Chondrocyte (in vitro differentiated cells): ENCODE measurements at regions not wholly inside any gene's neighbourhood (a gene's known extent, or its start where the extent isn't known, plus 50 kb on each side); places are given as distances from the start of the nearest gene placed in this dataset.

Experiments used
- DNase-seq: peaks from one replicate; pipeline ENCODE4 v3.0.0; 2021; ENCODE audit warnings: mixed read lengths, low spot score
- H3K27ac Mint-ChIP-seq: one replicate; pipeline ENCODE4 v1.8.0; 2021; ENCODE audit warnings: mild to moderate bottlenecking, moderate library complexity, mixed read lengths; ENCODE audit not compliant: unreplicated experiment
- H3K27me3 Mint-ChIP-seq: 2 replicates; pipeline ENCODE4 v1.8.0; 2021; ENCODE audit warnings: low read depth, mixed read lengths
- H3K36me3 Mint-ChIP-seq: 2 replicates; pipeline ENCODE4 v1.8.0; 2021; ENCODE audit warnings: low read depth, mixed read lengths
- H3K4me1 Mint-ChIP-seq: 2 replicates; pipeline ENCODE4 v1.8.0; 2021; ENCODE audit warnings: low read depth, mild to moderate bottlenecking, mixed read lengths
- H3K4me3 Mint-ChIP-seq: one replicate; pipeline ENCODE4 v1.8.0; 2021; ENCODE audit warnings: mild to moderate bottlenecking, moderate library complexity, mixed read lengths; ENCODE audit not compliant: unreplicated experiment
- H3K9me3 Mint-ChIP-seq: 2 replicates; pipeline ENCODE4 v1.8.0; 2021; ENCODE audit warnings: low read depth, mixed read lengths
- CTCF ChIP-seq: fragments of 200-600 bp; sonication (generic); IDR thresholded peaks from 2 replicates; pipeline ENCODE4 v1.5.0; 2021; ENCODE audit warnings: antibody characterized with exemption, mild to moderate bottlenecking, moderate library complexity

- H3K27me3 Mint-ChIP-seq: no peaks in the 10 kb centered on the region
- no peak for TF ChIP-seq CTCF
- DNase-seq: no peak
- no peak overlapping the region for H3K4me3 Mint-ChIP-seq
- peaks cover 4% of the 10 kb centered on the region for H3K9me3 Mint-ChIP-seq
- no peak overlapping the region for H3K27ac Mint-ChIP-seq
- H3K4me1 Mint-ChIP-seq: no peaks in the 10 kb centered on the region
- no peaks in the 10 kb centered on the region for H3K36me3 Mint-ChIP-seq
Observed at GRCh38 chr5:143970159-143970558, 158.2 kb downstream of the HMHB1 start.

- DNase-seq: no peak
- Mint-ChIP-seq H3K27me3 (no peaks in the 10 kb centered on the region), H3K9me3 (peaks cover 4% of the 10 kb centered on the region), H3K4me1 (no peaks in the 10 kb centered on the region), H3K36me3 (no peaks in the 10 kb centered on the region), H3K4me3 (no peak overlapping the region), H3K27ac (no peak overlapping the region)
- TF ChIP-seq CTCF: no peak
Observed at GRCh38 chr5:143972068-143972467, 160.1 kb downstream of the HMHB1 start.

- Mint-ChIP-seq H3K27ac (no peak overlapping the region), H3K4me3 (no peak overlapping the region), H3K36me3 (no peaks in the 10 kb centered on the region), H3K4me1 (no peaks in the 10 kb centered on the region), H3K27me3 (no peaks in the 10 kb centered on the region), H3K9me3 (peaks cover under 1% of the 10 kb centered on the region)
- TF ChIP-seq CTCF: no peak
- DNase-seq: no peak
Observed at GRCh38 chr5:143976055-143976454, 164.1 kb downstream of the HMHB1 start.

- Mint-ChIP-seq H3K27me3 (no peaks in the 10 kb centered on the region), H3K9me3 (no peaks in the 10 kb centered on the region), H3K4me1 (no peaks in the 10 kb centered on the region), H3K4me3 (no peak overlapping the region), H3K36me3 (no peaks in the 10 kb centered on the region), H3K27ac (no peak overlapping the region)
- no peak for TF ChIP-seq CTCF
- no peak for DNase-seq
Observed at GRCh38 chr5:143977891-143978461, 166.0 kb downstream of the HMHB1 start.

GRCh38 chr5:143979044-143979690 is 167.2 kb downstream of the HMHB1 start:
- H3K4me3 Mint-ChIP-seq: no peak overlapping the region
- no peaks in the 10 kb centered on the region for H3K27me3 Mint-ChIP-seq
- no peak overlapping the region for H3K27ac Mint-ChIP-seq
- no peaks in the 10 kb centered on the region for H3K4me1 Mint-ChIP-seq
- no peak for DNase-seq
- no peaks in the 10 kb centered on the region for H3K36me3 Mint-ChIP-seq
- H3K9me3 Mint-ChIP-seq: no peaks in the 10 kb centered on the region
- TF ChIP-seq CTCF: no peak
